Hippocampal formation (tissue), 2 donors: ENCODE measurements at regions not wholly inside any gene's neighbourhood (a gene's known extent, or its start where the extent isn't known, plus 50 kb on each side); places are given as distances from the start of the nearest gene placed in this dataset.

ENCODE experiments used
- DNase-seq, 2 donors: peaks; one replicate each; lab custom pipeline; 2025; lab: John Stamatoyannopoulos, UW

DNA sequence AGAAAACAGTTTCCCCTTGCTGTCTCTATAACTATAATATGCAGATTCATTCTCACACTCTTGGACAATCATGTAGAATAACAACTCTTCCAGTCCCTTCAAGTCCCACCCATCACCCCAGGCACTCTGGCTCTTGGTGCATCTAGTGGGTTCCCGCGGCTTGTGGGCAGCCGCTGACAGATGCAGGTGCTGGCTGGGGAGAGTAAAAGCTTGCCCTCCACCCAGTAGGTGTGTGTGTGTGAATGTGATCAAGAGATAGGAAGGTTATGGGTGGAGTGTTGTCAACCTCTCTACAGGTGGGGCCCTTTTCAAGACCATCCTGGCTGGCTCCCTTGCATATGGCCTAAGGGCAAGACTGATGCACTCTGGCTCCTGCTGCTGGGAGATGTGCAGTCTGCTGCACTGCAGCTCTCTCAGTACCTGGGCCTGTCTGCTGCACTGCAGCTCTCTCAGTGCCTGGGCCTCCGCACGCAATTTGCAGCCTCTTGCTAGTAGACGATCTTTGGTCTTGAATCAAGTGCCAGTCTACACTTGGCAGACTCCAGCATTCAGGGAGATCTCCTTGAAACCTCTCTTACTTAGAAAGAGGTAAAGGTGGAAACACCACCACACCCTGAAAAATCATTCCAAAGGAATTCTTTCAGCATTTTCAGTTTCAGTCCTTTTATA is 189.7 kb upstream of the GDNF start:
- no peak for DNase-seq

DNA sequence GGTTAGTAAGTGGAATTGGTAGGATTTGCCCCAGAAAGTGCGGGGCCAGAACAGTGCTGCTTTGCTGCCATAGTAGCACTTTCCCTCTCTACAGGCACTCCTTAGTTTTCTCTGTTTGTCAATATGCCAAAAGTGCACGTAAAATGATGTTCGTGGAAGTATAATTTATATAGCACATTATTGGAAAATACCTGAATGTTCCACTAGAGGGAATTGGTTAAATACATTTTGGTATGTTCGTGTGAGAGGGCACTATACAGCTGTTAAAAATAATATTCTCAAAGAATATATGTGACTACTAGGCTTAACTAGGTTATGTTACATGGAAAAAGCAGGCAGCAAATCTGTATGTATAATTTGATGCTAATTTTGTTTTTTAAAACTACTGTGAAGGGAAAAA is 184.0 kb upstream of the GDNF start:
- DNase-seq, result no peak

DNA sequence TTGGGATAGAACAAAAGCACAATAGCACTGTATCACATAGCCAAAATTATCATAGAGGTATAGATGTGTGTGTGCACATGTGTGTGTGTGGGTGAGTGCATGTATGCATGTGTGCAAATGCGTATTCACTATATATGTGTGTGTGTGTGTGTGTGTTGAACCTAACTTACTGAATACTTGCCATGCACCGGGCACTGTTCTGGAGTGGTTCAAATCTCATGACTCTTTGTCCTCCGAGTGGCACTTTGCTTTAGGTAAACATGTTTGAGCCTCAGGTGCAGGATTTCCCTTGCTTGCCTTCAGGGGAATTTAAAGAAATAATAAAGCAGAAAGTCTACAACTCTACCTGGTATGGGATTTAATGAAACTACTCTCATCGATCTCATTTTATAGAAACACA is 183.5 kb upstream of the GDNF start:
- DNase-seq, result no peak

DNA sequence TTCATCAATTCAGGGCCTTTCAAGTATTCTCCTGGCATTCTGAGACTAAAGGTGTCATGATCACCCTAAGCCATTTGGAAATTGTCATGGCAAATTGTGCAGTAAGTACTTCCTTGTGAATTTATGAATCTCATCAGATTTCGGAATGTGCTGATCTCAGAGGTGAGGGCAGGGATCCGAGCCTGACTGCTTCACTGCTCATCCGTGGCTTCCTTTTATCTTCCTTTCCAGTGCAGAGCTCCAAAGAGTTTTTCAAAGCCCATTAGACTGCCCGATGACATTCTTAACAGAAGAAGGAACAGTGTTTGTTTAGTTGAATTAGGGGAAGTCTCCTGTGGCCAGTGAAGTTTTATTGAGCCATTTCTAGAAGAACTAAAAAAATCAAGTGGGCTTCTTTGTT is 182.8 kb upstream of the GDNF start:
- DNase-seq, result no peak

DNA sequence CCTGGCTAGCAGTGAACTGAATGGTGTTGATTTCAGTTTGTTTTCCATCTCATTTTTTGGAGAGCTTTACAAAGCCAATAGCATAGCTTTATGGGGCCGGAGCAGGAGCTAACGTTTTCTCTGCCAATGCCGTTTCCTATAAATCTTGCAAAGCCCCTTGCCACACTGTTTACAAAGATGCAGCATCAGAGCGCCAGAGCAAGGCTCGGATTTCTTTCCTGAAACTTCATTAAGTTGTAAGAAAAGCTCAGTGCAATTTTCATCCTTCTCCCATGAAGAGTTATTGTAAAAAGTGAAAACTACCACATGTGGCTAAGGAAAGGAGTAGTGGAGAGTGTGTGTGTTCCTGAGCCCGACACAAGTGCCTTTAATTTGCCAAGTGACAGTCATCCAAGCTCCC is 178.2 kb upstream of the GDNF start:
- DNase-seq, result no peak

DNA sequence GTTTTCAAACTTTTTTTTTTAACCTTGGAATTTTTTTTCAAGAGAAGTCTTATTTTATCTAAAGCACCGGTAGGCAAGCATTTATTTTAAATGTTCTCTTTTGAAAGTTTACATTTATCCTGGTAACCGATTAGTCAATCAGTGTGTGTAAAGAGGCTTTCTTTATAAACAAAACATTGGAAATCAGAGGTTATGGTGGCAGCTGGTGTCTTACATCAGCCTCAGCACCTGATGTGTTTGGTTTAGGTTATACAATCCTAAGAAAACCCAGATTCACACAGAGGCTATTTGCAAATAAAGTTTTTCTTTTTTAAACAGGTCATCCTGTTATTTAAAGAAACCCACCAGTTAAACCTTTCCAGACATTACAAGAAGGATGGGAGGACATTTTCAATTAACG is 173.3 kb upstream of the GDNF start:
- DNase-seq, result no peak

DNA sequence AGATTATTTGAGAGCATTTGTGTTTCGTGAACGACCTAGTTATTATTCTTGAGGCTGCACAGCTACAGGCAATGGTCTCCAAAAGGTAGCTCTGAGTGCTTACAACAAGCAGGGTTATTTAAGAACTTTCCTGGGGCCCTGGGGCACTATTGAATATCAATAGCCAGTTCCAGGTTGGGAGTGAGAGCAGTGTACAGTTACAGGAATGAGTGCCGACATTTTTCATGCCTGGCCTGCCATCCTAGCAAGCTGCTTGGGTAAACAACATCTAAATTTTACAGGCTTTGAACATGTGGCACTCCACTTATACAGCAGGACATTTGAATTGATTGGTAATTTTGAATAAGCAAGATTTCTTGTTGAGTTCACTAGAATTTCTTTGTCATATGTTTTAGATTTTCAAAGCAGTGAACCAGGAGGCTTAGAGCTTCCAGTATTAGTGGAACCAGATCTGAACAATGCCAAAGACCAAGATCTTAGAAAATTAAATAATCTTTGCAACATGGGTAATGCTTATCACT is 171.9 kb upstream of the GDNF start:
- no peak for DNase-seq

DNA sequence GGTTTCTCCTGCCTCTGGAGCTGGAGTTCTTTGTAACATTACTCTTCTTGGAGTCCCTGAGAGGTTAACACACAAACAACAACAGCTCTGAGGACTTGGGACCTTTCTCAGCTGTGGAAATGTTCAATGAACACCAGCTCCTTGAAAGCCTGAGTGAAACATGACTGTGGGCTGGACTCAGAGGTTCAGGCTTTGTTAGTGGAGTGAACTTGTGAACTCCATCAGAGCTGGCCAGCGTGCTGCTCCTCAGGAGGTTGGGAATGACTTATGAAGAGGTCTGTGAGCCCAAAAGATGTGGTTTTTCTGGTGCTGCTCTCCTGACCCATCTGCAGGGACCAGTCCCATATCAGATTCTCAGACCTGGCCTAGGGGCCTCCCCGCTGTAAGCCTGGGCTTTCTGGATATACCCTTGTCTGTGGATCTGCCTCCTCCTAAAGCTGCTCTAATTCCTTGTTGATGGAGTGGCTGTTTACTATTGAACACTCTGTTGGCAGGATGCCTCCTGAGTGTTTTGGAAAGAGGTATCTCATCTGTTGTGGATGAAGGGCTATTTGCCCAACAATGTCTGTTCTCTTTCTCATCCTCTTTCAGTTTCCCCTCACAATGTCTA is 170.0 kb upstream of the GDNF start:
- no peak for DNase-seq

DNA sequence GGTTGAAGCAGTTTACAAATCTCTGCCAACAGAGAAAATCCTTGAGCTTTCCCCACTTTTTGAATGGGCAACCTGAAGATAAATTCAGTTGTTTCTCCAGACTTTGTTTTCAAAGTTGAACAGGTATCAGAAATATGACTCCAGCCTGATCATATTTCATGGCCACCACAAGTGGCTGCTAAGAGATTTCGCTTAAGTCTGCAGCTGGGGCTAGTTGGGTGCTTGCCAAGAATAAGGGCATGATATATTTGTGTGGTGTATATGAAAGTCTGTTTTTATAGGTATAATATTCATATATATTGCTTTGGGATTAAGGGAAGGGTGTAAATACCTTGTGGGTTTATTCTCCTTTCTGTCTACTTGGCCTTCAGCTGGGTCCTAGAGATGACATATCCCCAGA is 168.4 kb upstream of the GDNF start:
- no peak for DNase-seq

DNA sequence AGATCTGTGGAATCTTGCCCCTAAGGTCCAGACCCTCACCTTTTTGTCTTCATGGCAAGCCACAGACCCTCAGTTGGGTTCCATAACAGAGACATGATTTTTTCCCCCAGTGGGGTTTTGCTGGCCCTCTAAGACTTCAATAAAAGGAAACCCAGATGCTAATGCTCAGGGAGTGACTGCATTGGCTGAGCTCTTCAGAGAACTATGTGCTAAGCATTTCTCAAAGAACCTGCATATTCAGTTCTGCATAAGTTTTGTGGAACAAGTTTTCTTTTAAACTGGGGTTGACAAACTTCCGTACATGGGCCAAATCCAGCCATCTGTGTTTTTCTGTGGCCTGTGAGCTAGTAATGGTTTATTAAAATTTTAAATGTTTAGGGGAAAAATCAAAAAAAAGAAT is 159.8 kb upstream of the GDNF start:
- no peak for DNase-seq

DNA sequence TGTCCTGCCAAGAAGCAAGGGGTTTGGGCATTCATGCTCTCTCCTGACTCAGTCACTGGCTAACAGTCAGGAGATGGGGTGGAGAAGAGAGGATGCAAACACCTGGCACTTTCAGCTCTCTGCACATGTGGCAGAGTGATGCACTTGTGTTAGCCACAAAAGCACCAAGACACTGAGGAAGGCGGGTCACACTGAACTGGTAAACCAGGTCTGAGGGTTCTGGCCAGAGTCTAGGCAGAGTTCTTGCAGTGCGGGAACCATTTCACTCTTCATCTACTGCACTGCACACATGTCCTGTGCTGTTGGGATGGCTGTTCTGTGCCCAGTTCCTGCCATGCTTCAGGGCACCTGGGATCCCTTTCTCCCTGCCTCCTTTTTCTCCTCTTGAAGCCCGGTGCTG is 157.1 kb upstream of the GDNF start:
- DNase-seq, result no peak

DNA sequence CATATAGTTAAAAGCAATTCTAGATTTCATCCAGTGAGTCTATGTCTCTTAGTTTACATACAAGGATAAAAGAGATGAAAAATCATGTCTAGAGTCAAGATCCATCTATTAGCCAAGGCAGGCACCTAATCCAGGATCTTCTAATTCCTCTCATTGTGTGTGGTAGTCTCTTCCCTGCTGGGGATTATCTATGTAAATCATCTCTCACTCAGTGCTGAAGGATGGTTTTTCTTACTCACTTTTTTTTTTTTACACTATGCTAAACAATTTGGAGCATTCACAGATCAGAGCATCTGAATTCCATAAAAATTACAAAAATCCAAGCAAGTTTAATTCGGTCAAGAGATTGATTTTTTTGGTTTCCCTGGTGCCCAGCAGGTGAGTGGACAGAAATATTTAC is 154.9 kb upstream of the GDNF start:
- no peak for DNase-seq

DNA sequence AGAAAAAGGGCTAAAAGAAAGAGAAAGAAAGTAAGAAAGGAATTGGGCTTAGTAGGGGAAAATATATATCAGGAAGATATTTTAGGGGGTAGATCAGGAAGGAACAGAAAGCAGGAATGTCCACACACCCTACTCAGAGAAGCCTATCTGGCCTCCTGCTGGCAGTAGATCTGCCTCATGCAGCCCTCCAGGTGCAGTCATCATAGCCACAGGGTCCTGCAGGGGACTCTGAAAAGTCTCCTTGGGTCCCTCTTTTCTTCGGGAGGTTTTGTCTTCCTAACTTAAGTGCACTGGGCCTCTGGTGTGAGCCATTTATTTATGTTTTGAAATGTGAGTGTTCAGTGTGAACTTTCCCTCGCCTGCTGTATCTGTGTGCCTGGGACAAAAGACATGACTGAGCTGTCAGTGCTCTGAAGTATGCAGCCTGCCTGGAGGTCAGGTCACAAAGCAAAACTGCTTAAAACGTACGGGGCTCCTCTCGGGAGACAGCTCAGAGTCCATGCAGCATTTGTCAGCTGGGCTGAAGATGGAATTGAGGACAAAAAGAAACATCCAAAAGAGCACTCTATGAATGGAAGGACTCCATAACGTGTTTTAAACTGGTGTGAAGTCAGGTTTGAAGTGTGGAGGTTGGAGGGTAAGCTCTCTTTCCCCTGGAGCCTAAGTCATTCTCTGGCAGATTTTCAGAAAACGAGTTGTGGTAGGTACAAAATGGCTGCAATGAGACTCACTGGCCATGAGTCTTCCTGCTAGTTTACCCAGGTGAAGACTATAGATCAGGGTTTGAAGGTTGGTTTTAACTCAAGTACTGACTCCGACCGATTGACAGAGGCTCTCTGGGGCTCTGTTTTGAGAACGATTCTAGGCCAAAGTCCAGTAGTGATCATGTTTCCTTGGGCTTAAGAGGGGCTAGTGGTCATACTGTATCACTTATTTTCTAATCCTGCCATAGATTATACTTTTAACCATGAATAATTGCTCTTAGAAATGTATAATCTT is 151.8 kb upstream of the GDNF start:
- no peak for DNase-seq

DNA sequence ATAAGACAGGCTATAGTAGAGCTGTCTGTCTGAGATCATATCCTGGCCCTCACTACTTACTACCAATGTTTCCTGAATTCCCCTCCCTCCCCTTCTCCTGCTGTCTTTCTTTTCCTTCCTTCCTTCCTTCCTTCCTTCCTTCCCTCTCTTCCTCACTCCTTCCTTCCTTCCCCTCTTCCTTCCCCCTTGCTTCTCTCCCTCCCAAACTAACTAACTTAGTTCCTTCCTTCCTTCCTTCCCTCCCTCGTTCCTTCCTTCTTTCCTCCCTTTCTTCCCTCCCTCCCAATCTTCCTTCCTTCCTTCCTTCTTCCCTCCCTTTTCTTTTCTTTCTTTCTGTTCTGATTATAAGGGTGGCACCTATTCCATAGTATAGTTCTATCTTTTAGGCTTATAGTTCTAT is 150.0 kb upstream of the GDNF start:
- DNase-seq, result no peak

DNA sequence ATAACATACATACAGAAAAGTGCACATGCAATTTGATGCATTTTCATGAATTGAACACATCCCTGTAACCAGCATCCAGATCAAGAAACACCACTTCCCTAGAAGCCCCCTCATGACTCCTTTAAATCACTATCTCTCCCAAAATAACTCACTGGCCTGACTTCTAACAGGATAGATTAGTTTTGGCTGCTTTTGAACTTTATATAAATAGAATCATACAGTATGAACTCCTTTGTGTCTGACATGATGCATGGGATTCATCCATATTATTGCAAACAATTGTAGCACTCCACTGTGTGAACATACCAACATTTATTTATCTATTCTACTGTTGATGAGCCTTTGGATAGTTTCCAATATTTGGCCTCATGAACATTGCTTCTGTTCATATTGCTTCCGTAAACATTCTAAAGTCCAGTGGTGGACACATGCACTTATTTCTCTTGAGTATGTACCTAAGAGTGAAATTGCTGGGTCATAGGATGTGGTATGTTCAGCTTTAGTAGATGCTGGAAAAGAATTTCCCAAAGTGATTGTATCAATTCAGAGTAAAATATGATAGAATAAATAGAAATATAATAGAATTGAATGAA is 148.7 kb upstream of the GDNF start:
- DNase-seq, result no peak

DNA sequence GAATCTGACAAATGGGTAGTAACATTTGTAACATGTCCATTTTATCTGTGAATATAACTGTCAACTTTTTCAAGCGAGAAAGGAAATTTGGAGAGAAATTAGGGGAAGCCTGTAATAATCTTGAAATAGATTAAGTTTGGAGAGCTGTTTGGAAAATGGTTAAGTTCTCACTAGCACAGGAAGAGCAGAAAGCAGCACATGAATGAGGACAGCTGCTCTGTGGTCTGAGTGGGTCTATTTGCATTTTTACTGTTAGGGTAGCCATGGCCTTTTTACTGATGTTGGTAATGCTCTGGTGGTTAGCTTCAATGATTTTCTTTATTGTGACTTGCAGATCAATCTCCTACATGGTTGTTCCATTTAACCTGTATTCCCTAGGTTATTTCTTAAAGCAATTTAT is 144.5 kb upstream of the GDNF start:
- DNase-seq, result no peak

DNA sequence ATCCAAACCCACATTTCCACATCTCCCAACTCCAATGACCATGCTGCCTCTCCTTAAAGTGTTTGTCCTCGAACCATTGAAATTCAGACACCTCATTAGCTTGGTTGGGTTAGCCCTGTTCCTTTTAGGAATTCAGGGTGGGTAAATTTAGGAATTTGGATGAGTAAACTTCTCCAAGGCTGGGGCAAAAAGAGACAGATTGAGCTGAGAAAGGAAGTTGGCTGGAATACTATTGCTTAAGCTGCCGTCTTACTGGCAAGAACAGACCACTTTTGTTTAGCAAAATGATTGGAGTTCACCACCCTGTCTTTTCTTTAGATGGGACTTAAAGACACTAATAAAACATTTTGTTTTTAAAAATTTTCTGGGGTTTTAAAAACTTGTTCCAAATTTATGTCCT is 143.6 kb upstream of the GDNF start:
- DNase-seq, result no peak

DNA sequence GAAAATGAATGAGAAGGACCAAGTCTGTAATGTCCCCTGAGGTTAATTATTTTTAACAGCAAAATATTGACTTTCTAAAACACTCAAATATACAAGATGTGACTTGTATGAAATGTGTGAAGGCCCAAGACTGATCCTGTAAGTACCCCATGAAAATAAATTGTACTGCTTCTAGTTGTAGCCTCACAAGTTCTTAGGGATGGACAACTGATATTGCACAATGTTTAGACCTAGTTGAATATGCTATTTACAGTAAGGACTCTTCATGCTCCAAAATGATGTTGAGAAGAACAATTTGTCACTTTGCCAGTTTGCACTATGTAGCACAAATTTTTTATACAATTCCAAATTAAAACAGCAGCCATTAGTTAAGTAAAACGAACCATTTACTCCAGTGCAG is 139.7 kb upstream of the GDNF start:
- no peak for DNase-seq

DNA sequence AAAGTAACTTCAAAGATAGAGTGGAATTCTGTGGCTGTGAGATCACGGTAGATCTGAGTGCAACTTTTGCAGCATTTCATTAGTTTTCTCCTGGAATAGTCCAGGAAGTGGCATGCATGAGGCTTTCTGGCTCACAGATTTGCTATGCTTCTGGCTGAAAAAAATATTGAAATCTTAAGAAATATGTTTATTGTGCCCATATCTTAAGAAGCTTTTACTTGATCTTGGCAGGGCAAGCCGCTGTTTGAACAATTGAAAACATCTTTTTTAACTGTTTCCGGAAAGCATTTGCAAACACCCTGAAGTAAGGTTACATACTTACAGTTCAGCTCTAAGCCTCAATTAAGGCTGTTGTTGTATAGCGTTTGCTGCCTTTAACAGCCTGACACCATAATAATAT is 135.7 kb upstream of the GDNF start:
- DNase-seq, result no peak

DNA sequence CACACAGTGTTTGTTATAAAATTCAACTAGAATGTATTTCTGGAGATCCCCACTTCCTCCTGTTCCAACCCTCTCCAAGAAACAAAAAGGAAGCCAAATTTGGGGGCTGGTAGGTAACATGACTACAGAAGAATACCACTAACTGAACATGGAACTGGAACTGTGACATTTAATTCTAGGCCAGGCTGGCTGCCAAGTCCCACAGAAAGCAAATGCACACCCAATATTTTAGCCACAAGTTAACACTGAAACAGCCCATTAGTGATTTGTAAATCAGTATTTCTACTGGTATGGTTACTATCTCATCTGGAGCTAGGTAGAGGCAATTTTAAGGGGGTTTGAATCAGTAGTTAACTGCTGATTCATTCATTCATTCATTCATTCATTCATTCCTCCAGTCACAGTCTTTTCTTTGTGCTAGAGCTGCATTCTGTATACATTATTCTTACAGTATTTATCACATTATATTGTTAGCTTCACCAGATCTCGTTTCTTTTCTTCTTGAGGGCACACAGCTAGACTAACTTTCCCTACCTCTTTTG is 131.7 kb upstream of the GDNF start:
- no peak for DNase-seq

DNA sequence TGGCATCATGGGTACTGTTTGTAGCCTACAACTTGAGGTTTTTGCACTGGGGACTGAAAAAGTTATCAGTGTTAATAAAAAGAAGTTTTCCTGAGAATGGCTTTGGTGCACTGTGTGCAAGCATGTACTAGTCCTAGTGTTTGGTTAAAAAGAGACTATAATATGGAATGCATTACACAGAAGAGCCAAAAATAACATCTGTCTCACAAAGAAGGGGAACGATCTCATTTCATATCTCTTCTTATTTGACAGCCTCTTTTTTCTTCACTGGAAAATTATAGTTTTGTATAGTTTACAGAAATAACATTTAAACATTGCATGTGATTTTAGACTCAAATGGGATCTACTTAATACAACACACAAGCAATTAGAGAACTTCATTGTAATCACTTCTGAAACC is 127.0 kb upstream of the GDNF start:
- DNase-seq, result no peak

DNA sequence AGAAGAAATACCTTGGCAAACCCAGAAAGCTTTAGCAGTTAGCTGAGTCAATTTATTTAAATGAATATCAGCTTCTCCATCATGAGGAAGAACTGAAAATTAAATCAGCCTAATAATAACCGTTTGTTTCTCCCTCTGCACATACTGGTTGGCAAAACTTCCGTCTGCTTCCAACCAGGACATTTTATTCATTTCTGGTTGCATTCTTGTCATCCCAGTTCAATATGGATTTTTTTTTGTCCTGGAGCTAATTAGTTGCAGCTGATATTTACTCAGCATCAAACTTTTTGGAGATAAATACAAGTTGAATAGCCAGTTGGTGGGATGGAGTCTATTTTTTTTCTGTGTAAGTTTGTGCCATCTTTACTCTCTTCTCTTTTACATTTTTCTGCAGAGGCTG is 126.5 kb upstream of the GDNF start:
- DNase-seq, result no peak
